ENCODE measurements at regions not wholly inside any gene's neighbourhood (a gene's known extent, or its start where the extent isn't known, plus 50 kb on each side); places are given as distances from the start of the nearest gene placed in this dataset.

- Histone ChIP-seq H2BK15ac (ENCODE audit: low read depth, low read length) (no peak overlapping the region), H3K4me2 (ENCODE audit: insufficient read depth, insufficient read length, low read length) (no peak overlapping the region), H3K4ac (ENCODE audit: low read depth, low read length) (no peak overlapping the region), H3K9ac (ENCODE audit: extremely low read depth, insufficient read length, low read length) (no peak overlapping the region), H3T11ph (ENCODE audit: low read length) (no peak overlapping the region), H4K20me1 (ENCODE audit: control insufficient read depth, insufficient read depth, insufficient read length) (no peaks in the 10 kb centered on the region), H3K23me2 (ENCODE audit: insufficient read length, low read depth, low read length, poor library complexity, severe bottlenecking) (no peaks in the 10 kb centered on the region), H3K4me1 (ENCODE audit: insufficient read depth, low read length) (no peaks in the 10 kb centered on the region; the same call in 1 of the 2 replicates), H4K5ac (ENCODE audit: insufficient read length, low read depth, low read length) (no peak overlapping the region), H2BK20ac (ENCODE audit: low read depth, low read length, poor library complexity, severe bottlenecking) (no peak overlapping the region), H3K14ac (ENCODE audit: insufficient read depth, low read length) (no peak overlapping the region), H2BK5ac (ENCODE audit: insufficient read length, low read length) (no peak overlapping the region), H3K23ac (ENCODE audit: insufficient read length, low read depth, low read length) (no peak overlapping the region), H3K79me1 (ENCODE audit: insufficient read depth, low read depth, low read length, poor library complexity, severe bottlenecking) (no peaks in the 10 kb centered on the region), H2BK12ac (ENCODE audit: insufficient read length, low read depth, low read length) (no peak overlapping the region), H4K91ac (ENCODE audit: insufficient read length, low read depth, low read length) (no peak overlapping the region), H2AK5ac (ENCODE audit: insufficient read length, low read length) (no peak overlapping the region), H3K9me3 (ENCODE audit: control insufficient read depth, low read depth, low read length) (no peaks in the 10 kb centered on the region), H4K8ac (replicated peaks; ENCODE audit: insufficient read length, low read depth, low read length) (no peak overlapping the region), H2AFZ (ENCODE audit: low read length) (no peak overlapping the region), H3K27ac (ENCODE audit: insufficient read length, low read depth, low read length) (no peak overlapping the region), H3K56ac (ENCODE audit: insufficient read length, low read depth, low read length) (no peak overlapping the region), H3K27me3 (ENCODE audit: insufficient read depth, low read length) (no peaks in the 10 kb centered on the region), H3K18ac (ENCODE audit: insufficient read length, low read depth, low read length) (no peak overlapping the region), H2BK120ac (ENCODE audit: low read depth, low read length, poor library complexity, severe bottlenecking) (no peak overlapping the region), H3K79me2 (ENCODE audit: insufficient read depth, low read length) (no peaks in the 10 kb centered on the region)
- Mint-ChIP-seq H3K9me3 (peaks cover 8 to 9% of the 10 kb centered on the region in 2 experiments), H3K27me3 (ENCODE audit: low read depth) (no peaks in the 10 kb centered on the region), H3K27ac (no peak overlapping the region), H3K36me3 (ENCODE audit: insufficient read depth in 1 of 3, low read depth in 3 of 3) (peaks cover 3 to 23% (median 14%) of the 10 kb centered on the region in 3 experiments), H3K4me1 (peaks cover 11 to 12% of the 10 kb centered on the region in 2 experiments), H3K4me3 (no peak overlapping the region)
- WGBS (ENCODE audit: extremely low coverage, insufficient read length, low lambda C conversion rate): no CpG with 5 or more reads among the region's 2 CpGs
- DNase-seq: no peak
- no peak for TF ChIP-seq CTCF (conservative IDR thresholded peaks at IDR 0.05)
Measured at GRCh38 chr21:29405503-29406122, 106.9 kb downstream of the BACH1 start.
